NCI-H226 (cell line): ENCODE measurements at regions not wholly inside any gene's neighbourhood (a gene's known extent, or its start where the extent isn't known, plus 50 kb on each side); places are given as distances from the start of the nearest gene placed in this dataset.

Source experiments
- DNase-seq: peaks from one replicate; pipeline ENCODE4 v3.0.0-alpha.2; 2015

DNA sequence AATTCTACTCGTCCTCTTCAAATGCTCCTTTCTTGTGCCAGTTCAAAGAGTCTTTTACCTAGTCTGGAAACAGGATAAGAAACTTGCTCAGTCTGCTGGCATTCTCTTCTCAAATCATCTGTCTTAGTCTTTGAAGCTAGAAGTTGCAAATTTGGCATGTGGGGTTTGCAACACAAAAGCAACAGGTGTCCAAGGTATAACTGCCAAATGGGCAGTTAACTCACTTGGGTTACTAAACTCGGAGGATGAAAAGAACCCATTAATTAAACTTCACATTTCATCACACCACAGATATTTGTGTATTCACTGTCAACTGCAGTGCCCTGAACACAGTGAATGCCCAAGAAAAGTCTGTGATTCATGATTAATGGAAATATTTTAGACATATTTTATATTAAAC is 108.0 kb upstream of the TARS1 start:
- no peak for DNase-seq

- no peak for DNase-seq
Observed at GRCh38 chr5:33334829-33335228, 105.9 kb upstream of the TARS1 start.

DNA sequence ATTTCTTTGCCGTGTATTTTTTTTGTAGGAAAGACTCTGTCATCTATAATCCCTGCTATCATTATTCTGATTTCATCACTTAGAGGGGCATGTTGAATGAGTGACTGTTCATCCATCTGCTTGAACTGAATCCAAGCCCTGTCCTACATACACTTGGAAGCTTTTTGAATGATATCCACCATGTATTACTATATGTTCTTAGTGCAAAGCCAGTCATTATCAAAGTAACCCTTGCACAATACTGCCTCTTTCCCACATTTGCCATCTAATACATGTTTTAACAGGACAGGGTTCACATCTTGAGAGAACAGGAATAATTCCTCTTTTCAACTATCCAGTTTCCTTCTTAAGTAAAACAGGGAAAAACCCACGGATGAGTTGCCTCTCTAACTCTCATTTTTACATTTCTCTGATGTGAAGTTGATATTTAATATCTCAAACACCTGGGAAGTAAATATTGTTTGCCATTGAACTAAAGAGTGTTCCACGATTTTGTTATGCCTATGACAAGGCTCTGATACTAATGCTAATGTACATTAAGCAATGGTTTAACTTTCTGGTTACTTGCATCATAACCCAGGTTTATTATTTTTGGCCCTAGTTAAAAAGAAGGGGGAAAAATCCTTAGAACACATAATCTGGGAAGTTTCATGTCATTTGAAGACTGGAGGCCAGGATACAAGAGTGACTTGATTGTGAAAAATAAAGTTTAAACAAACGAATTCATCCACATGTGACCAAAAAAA is 103.7 kb upstream of the TARS1 start:
- DNase-seq = no peak

DNA sequence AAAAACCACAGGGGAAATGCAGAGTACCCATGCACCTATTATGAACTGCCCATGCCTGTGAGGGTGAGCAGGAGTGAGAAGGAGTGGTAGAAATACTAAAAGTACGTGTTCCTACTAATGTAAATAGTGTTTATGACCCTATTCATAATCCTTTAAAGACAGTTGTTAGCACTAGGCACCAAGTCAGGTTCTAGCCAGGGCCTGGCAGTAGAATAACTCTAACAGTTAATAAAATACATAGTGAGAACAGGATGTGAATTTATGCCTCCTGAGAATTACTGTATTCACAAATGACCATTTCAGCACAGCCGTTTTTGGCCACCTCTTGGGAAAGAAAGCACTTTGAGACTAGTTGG is 103.2 kb upstream of the TARS1 start:
- no peak for DNase-seq

- no peak for DNase-seq
Observed at GRCh38 chr5:33338336-33339110, 102.2 kb upstream of the TARS1 start.

DNA sequence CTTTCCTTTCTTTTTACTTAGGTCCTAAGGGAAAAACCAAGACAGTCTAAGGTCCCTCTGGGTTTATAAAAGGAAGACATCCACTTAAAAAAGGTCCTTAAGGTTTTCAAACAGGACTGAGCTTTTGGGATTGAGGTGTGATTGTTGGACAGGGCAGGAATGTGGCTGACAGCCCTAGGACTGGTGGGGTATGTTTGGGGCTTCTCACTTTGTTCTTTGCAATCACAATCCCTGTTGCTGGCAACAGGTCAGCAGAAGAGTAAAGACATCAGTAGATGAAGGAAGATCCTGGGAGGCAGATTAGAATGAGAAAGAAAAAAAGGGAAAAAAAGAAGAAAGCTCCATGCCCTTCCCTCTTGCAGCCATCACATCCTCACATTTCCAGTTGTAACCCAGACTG is 101.4 kb upstream of the TARS1 start:
- DNase-seq = no peak

DNA sequence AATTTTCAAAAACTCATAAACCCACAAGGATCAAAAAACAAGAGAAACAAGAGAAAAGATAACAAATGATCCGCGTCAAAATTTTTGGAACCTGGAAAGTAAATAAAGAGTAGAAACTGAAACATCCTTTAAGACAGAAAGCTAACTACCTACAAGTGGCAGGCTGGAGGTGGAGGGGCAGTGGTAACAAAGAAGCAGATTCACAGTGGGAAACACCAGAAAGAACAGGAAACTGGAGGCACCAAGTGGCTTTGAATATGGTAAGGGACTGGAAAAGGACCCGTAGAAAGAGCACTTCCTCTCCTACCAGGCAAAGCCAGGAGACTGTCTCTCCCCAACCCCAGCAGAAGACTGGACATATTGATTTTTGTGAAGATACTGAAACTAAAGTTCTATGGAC is 100.6 kb upstream of the TARS1 start:
- no peak for DNase-seq

DNA sequence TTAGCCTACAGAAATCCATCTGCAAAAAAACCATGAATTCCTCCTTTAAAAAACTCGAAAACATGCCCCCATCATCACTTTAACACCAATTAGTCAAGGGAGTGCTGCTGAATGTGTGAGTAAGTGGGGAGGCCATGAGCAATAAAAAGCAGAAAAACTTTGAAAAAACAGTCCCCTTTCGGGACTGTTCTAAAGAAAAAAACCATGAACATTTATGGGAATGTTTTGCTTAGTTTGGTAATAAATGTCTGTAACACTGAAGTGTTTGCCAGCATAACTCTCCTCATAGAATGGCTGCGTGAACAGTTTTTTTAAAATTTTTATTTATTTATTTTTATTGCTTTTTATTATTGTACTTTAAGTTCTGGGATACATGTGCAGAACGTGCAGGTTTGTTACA is 99.4 kb upstream of the TARS1 start:
- no peak for DNase-seq

GRCh38 chr5:33343676-33344327 is 97.0 kb upstream of the TARS1 start:
- peak; percentile 88 for DNase-seq

DNA sequence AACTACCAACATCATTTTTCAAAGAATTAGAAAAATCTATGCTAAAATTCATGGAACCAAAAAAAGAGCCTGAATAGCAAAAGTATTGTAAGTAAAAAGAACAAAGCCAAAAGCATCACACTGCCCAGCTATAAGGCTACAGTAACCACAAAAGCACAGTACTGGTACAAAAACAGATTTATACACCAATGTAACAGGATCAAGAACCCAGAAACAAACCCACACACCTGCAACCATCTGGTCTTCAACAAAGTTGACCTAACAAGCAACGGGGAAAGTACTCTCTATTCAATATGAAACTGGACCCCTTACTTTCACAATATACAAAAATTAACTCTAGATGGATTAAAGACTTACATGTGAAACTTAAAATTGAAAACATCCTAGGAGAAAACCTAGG is 94.2 kb upstream of the TARS1 start:
- DNase-seq = no peak

GRCh38 chr5:33361781-33362180 is 79.0 kb upstream of the TARS1 start:
- no peak for DNase-seq

GRCh38 chr5:33362915-33363314 is 77.8 kb upstream of the TARS1 start:
- no peak for DNase-seq

DNA sequence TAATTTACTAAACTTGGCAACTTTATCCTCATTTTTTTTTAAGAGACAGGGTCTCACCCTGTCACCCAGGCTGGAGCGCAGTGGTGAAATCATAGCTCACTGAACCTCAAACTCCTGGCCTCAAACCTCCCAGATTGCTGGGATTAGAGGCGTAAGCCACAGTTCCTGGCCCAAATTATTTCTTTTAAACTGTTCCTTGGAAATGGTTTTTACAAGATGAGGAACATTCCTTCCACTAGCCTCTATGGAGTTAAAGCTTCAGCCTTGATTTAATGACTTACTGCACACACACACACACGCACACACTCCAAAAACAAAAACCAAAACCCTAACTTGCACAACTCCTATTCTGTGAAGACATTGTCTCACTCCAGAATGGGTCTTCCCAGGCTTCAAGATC is 77.2 kb upstream of the TARS1 start:
- no peak for DNase-seq

DNA sequence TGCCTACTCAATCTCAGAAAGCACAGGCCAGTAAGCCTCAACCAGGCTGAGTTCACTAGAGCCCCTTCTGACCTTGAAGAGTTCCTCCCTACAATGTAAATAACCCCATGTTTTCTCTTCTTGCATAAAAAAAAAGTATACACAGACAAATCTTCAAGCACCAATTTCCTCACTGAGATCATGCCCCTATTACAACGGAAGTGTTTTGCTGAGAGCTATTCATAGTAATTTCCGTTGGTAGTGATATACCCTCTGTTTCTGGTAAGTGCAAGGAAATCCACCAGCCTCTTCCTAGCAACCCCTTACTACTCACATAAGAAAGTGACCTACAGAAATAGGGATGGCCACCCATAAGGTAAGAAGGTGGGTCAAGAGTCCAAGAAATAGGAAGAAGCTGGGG is 76.4 kb upstream of the TARS1 start:
- DNase-seq = no peak

DNA sequence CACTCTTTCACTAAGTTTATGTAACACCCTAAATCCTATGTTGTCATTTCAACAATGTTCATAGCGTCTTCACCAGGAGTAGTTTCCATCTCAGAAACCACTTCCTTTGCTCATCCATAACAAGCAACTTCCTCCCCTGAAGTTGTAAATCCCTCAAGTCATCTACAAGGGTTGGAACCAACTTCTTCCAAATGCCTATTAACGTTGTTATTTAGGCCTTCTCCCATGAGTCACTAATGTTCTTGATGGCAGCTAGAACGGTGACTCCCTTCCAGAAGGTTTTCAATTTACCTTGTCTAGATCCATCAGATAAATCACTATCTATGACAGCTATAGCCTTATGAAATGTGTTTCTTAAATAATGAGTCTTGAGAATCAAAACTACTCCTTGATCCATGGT is 73.3 kb upstream of the TARS1 start:
- no peak for DNase-seq

DNA sequence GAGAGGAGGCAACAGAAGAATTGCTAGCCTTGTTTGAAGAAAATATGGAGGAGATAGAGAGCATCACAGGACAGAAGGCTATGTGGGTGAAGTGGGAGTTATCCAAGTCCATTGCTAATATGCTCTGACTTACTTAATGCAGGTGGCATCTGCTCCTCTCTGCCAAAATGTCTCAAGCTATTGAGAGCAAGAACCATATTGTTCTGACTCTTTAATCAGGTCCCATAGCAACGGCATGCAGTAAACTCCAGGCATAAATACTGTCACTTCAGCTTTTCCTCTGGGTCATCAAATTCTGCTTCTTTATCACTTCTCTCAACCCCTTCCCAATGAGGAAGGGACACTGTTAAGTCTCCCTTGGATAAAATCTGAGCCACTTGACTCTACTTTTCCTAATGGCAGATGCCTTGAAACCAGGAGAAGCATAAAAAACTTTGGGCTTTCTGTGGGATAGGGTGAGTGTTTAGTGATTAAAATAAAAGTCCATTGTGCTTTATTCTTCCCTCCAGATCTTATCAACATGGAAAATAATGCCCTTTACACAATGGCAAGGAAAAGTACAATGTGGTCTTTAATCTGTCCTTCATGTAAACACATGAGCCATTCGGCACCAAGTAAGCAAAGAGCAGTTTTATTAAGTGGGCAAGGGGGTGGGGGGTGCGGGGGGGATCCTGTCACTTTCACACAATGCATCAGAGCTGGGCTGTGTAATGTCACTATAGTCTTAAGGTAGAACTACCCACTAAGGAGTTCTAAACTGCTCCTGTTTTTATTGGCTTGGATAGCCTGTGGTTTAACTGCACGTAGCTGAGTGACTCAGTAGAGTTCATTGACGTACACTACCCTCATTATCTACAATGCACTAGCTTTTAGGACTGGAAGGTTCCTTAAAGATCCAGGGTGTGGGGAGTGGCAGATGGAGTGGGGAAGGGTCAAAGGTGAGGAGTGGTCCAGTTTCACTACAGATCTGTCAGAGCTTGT is 71.0 kb upstream of the TARS1 start:
- DNase-seq = peak; percentile 82

DNA sequence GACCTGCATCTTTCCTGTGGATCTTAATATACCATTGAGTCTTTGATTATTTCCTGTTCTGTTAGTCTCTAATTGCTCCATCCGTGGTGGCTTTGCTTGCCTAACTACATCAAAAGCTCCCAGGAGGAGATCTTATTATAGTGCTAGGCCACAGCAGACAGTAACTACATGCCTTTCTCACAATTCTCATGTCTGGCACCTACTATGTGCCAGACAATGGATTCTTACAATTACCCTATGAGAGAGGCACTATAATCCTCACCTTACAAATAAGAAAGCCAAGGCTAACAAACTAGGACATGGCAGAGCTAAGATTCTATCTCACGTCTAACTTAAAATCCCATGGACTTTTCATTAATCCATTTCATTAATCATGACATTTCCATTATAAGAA is 70.3 kb upstream of the TARS1 start:
- DNase-seq = no peak

DNA sequence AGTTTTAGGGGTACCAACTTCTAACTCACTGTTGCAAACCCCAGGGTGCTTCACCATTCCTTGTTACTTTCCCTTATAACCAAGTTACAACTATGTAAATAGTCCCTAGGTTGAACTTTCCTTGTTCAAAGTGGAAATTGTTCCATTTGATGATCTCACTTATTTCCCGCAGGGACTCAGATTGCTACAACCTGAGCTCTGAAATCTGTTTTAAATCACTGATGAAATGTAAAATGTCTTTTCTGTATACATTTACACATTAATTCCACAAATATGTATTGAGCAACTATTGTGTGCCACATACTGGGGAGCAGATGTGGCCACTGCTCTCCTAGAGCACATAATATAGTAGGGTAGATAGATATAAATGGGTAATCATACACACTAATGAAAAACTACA is 69.1 kb upstream of the TARS1 start:
- DNase-seq = no peak

GRCh38 chr5:33372721-33373472 is 67.9 kb upstream of the TARS1 start:
- DNase-seq = no peak

- DNase-seq = no peak
Observed at GRCh38 chr5:33375900-33376299, 64.9 kb upstream of the TARS1 start.

DNA sequence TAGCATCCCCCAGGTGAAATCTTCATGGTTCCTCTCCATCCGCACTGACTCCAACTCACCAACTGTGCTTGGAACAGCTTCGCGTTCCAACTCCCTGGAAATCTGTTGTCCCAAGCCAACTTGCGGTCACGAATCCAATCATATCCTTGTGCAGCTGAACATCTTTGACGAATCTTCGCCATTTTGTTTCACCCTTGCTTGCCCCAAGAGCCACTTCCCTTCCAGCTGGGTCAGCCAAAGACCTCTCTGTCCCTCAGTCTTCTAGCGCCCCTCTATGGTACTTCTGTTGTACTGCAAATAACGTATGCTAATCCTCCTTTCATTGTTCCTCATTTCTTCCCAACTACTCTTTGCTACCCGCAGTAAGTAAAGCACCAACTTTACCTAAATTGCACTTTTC is 61.0 kb upstream of the TARS1 start:
- DNase-seq = no peak

DNA sequence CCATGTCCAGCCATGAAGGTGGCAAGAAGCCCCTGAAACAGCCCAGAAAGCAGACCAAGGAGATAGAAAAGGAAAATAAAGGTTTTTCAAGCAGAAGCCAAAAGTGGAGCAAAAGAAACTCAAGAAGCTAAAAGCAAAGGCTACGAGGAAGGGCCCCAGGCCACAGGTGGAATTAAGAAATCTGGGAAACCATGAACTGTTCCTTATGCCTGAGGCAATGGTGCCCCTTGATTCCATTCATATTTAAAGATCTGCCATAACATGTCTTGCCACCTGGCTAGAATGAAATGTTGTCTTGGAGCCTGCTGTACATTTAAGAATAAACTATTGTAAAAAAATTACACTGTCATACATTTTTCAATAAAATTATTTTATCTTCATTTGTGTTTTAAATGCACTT is 59.5 kb upstream of the TARS1 start:
- DNase-seq = no peak
